ENCODE measurements at regions not wholly inside any gene's neighbourhood (a gene's known extent, or its start where the extent isn't known, plus 50 kb on each side); places are given as distances from the start of the nearest gene placed in this dataset.
"Not testable (repeated sequence)": the region's sequence is repeated elsewhere in the genome, so short reads cannot be mapped to it uniquely, and the experiment has no call there.

GRCh38 chr15:62639432-62639831 lies 403.1 kb upstream of the TPM1 start:
- H3K27ac Mint-ChIP-seq = no peak overlapping the region
- no peaks in the 10 kb centered on the region for H3K36me3 Mint-ChIP-seq
- H3K9me3 Mint-ChIP-seq = no peaks in the 10 kb centered on the region
- H3K4me1 Mint-ChIP-seq = peaks cover 4% of the 10 kb centered on the region
- POLR2A ChIA-PET = no interaction called here
- peaks cover 11% of the 10 kb centered on the region for H3K27me3 Mint-ChIP-seq
- no peak for DNase-seq
- no peak for ATAC-seq (ENCODE audit: low read depth)
- no peak overlapping the region for H3K4me3 Mint-ChIP-seq

- ATAC-seq (ENCODE audit: low read depth) (no peak), DNase-seq (no peak)
- Mint-ChIP-seq H3K27ac (no peak overlapping the region), H3K4me3 (no peak overlapping the region), H3K4me1 (peaks cover 4% of the 10 kb centered on the region), H3K9me3 (no peaks in the 10 kb centered on the region), H3K27me3 (peaks cover 7% of the 10 kb centered on the region), H3K36me3 (no peaks in the 10 kb centered on the region)
- POLR2A ChIA-PET = no interaction called here
Observed at GRCh38 chr15:62639906-62640605, 402.5 kb upstream of the TPM1 start.

- Mint-ChIP-seq H3K27ac (no peak overlapping the region), H3K4me3 (no peak overlapping the region), H3K27me3 (peaks cover 6% of the 10 kb centered on the region), H3K9me3 (no peaks in the 10 kb centered on the region), H3K4me1 (peaks cover 4% of the 10 kb centered on the region), H3K36me3 (no peaks in the 10 kb centered on the region)
- POLR2A ChIA-PET = no interaction called here
- DNase-seq = no peak
- no peak for ATAC-seq (ENCODE audit: low read depth)
Observed at GRCh38 chr15:62641825-62642224, 400.7 kb upstream of the TPM1 start.

- Mint-ChIP-seq H3K27ac (no peak overlapping the region), H3K4me3 (no peak overlapping the region), H3K27me3 (peaks cover 6% of the 10 kb centered on the region), H3K9me3 (no peaks in the 10 kb centered on the region), H3K4me1 (peaks cover 4% of the 10 kb centered on the region), H3K36me3 (no peaks in the 10 kb centered on the region)
- DNase-seq = no peak
- ATAC-seq (ENCODE audit: low read depth) = no peak
- POLR2A ChIA-PET = no interaction called here
Observed at GRCh38 chr15:62643572-62643971, 399.0 kb upstream of the TPM1 start.

- ATAC-seq (ENCODE audit: low read depth) = no peak
- no peak for DNase-seq
- H3K4me1 Mint-ChIP-seq = peaks cover 4% of the 10 kb centered on the region
- POLR2A ChIA-PET = no interaction called here
- no peak overlapping the region for H3K27ac Mint-ChIP-seq
- H3K4me3 Mint-ChIP-seq = no peak overlapping the region
- H3K9me3 Mint-ChIP-seq = no peaks in the 10 kb centered on the region
- H3K27me3 Mint-ChIP-seq = peaks cover 3% of the 10 kb centered on the region
- H3K36me3 Mint-ChIP-seq = no peaks in the 10 kb centered on the region
Observed at GRCh38 chr15:62644216-62644888, 398.2 kb upstream of the TPM1 start.

- H3K27me3 Mint-ChIP-seq = peaks cover 3% of the 10 kb centered on the region
- POLR2A ChIA-PET = no interaction called here
Observed at GRCh38 chr15:62644889-62645742, 397.4 kb upstream of the TPM1 start.

GRCh38 chr15:62647202-62647842 lies 395.2 kb upstream of the TPM1 start:
- ATAC-seq (ENCODE audit: low read depth) (no peak), DNase-seq (no peak)
- Mint-ChIP-seq H3K4me3 (no peak overlapping the region), H3K27me3 (peaks cover 3% of the 10 kb centered on the region), H3K27ac (no peak overlapping the region), H3K36me3 (no peaks in the 10 kb centered on the region), H3K4me1 (no peaks in the 10 kb centered on the region), H3K9me3 (no peaks in the 10 kb centered on the region)
- POLR2A ChIA-PET = no interaction called here

More at GRCh38 chr15:62644889-62645742, 397.4 kb upstream of the TPM1 start:
- Mint-ChIP-seq H3K9me3 (no peaks in the 10 kb centered on the region), H3K4me3 (no peak overlapping the region), H3K27ac (no peak overlapping the region), H3K4me1 (peaks cover 4% of the 10 kb centered on the region), H3K36me3 (no peaks in the 10 kb centered on the region)
- no peak for DNase-seq
- no peak for ATAC-seq (ENCODE audit: low read depth)

- Mint-ChIP-seq H3K9me3 (no peaks in the 10 kb centered on the region), H3K27ac (no peak overlapping the region), H3K36me3 (no peaks in the 10 kb centered on the region), H3K4me1 (no peaks in the 10 kb centered on the region), H3K27me3 (peaks cover 3% of the 10 kb centered on the region), H3K4me3 (no peak overlapping the region)
- POLR2A ChIA-PET = no interaction called here
- DNase-seq (no peak), ATAC-seq (ENCODE audit: low read depth) (no peak)
Observed at GRCh38 chr15:62647843-62648505, 394.6 kb upstream of the TPM1 start.

GRCh38 chr15:62648954-62649353 lies 393.6 kb upstream of the TPM1 start:
- peaks cover 3% of the 10 kb centered on the region for H3K27me3 Mint-ChIP-seq
- H3K4me3 Mint-ChIP-seq = no peak overlapping the region
- no peak for DNase-seq
- H3K27ac Mint-ChIP-seq = no peak overlapping the region
- H3K36me3 Mint-ChIP-seq = no peaks in the 10 kb centered on the region
- ATAC-seq (ENCODE audit: low read depth) = no peak
- no peaks in the 10 kb centered on the region for H3K4me1 Mint-ChIP-seq
- POLR2A ChIA-PET = no interaction called here
- H3K9me3 Mint-ChIP-seq = no peaks in the 10 kb centered on the region

- Mint-ChIP-seq H3K9me3 (peaks cover 2% of the 10 kb centered on the region), H3K4me1 (no peaks in the 10 kb centered on the region), H3K27me3 (peaks cover 3% of the 10 kb centered on the region), H3K36me3 (no peaks in the 10 kb centered on the region), H3K4me3 (no peak overlapping the region), H3K27ac (no peak overlapping the region)
- DNase-seq = no peak
- no peak for ATAC-seq (ENCODE audit: low read depth)
- POLR2A ChIA-PET = no interaction called here
Observed at GRCh38 chr15:62649793-62650420, 392.6 kb upstream of the TPM1 start.

- H3K36me3 Mint-ChIP-seq = no peaks in the 10 kb centered on the region
- no peak overlapping the region for H3K4me3 Mint-ChIP-seq
- no peaks in the 10 kb centered on the region for H3K4me1 Mint-ChIP-seq
- DNase-seq (no peak), ATAC-seq (ENCODE audit: low read depth) (no peak)
- H3K27me3 Mint-ChIP-seq = no peaks in the 10 kb centered on the region
- no peak overlapping the region for H3K27ac Mint-ChIP-seq
- POLR2A ChIA-PET = no interaction called here
- H3K9me3 Mint-ChIP-seq = peaks cover 2% of the 10 kb centered on the region
Observed at GRCh38 chr15:62653122-62653521, 389.4 kb upstream of the TPM1 start.

GRCh38 chr15:62656071-62656470 lies 386.5 kb upstream of the TPM1 start:
- Mint-ChIP-seq H3K4me3 (no peak overlapping the region), H3K27ac (no peak overlapping the region), H3K4me1 (no peaks in the 10 kb centered on the region), H3K27me3 (no peaks in the 10 kb centered on the region), H3K9me3 (peaks cover 2% of the 10 kb centered on the region), H3K36me3 (no peaks in the 10 kb centered on the region)
- DNase-seq = no peak
- POLR2A ChIA-PET = no interaction called here
- no peak for ATAC-seq (ENCODE audit: low read depth)

GRCh38 chr15:62657501-62657900 lies 385.0 kb upstream of the TPM1 start:
- POLR2A ChIA-PET = interaction anchor here (0.6 kb wide), 1 partner anchor 189 kb away, joined by 3 read pairs; no protein-coding TSS in a partner anchor
- not testable (repeated sequence) for H3K4me1 Mint-ChIP-seq; DNase-seq; ATAC-seq (ENCODE audit: low read depth); H3K36me3 Mint-ChIP-seq; H3K27ac Mint-ChIP-seq; H3K9me3 Mint-ChIP-seq; H3K4me3 Mint-ChIP-seq; H3K27me3 Mint-ChIP-seq
